Caco-2 (cell line): ENCODE measurements at regions not wholly inside any gene's neighbourhood (a gene's known extent, or its start where the extent isn't known, plus 50 kb on each side); places are given as distances from the start of the nearest gene placed in this dataset.

Experiments used
- BruUV-seq: library from RNA; stranded (reverse); fragments of 400-500 nt; replicated peaks from 2 replicates; lab custom pipeline; 2021; lab: Mats Ljungman, UMichigan
- CTCF ChIA-PET: fragments of 300-600 bp; sonication (Branson Sonifier 250); formaldehyde crosslinking; loops from one replicate; lab custom pipeline; 2022; ENCODE audit warnings: antibody characterized with exemption; lab: Charles Lee
- POLR2A ChIA-PET: fragments of 300-600 bp; sonication (Branson Sonifier 250); formaldehyde crosslinking; loops from one replicate; lab custom pipeline; 2022; ENCODE audit warnings: antibody characterized with exemption; lab: Charles Lee
- DNase-seq, 2 experiments: peaks; one replicate each; pipeline versions ENCODE4 v3.0.0 to v3.0.0-alpha.2; 2020 to 2022
- H3K27me3 ChIP-seq: replicated peaks from 2 replicates; pipeline ENCODE4 v1.6.0; 2011; ENCODE audit warnings: low read length; ENCODE audit not compliant: control insufficient read depth, insufficient read depth
- H3K36me3 ChIP-seq: 2 replicates; pipeline ENCODE4 v1.5.1; 2011; ENCODE audit warnings: low read length; ENCODE audit not compliant: control insufficient read depth, insufficient read depth
- H3K4me1 ChIP-seq: fragments of 250-450 bp; sonication (Bioruptor Pico); 2 replicates; pipeline ENCODE4 v1.5.1; 2020; ENCODE audit warnings: mild to moderate bottlenecking
- H3K4me3 ChIP-seq: 2 replicates; pipeline ENCODE4 v1.5.1; 2011; ENCODE audit warnings: low read depth, mild to moderate bottlenecking, control low read depth, low read length
- H3K9me3 ChIP-seq: fragments of 250-450 bp; sonication (Bioruptor Pico); 2 replicates; pipeline ENCODE4 v1.5.1; 2020; ENCODE audit warnings: mild to moderate bottlenecking, moderate library complexity
- H3K27ac Mint-ChIP-seq: one replicate; pipeline ENCODE4 v1.8.0; 2022; ENCODE audit warnings: mixed read lengths; ENCODE audit not compliant: unreplicated experiment
- H3K27me3 Mint-ChIP-seq: one replicate; pipeline ENCODE4 v1.8.0; 2022; ENCODE audit warnings: mixed read lengths; ENCODE audit not compliant: insufficient read depth, unreplicated experiment
- H3K36me3 Mint-ChIP-seq: one replicate; pipeline ENCODE4 v1.8.0; 2022; ENCODE audit warnings: mild to moderate bottlenecking, mixed read lengths; ENCODE audit not compliant: insufficient read depth, unreplicated experiment
- H3K4me1 Mint-ChIP-seq: one replicate; pipeline ENCODE4 v1.8.0; 2022; ENCODE audit warnings: low read depth, mixed read lengths; ENCODE audit not compliant: unreplicated experiment
- H3K4me3 Mint-ChIP-seq: one replicate; pipeline ENCODE4 v1.8.0; 2022; ENCODE audit warnings: mild to moderate bottlenecking, moderate library complexity, mixed read lengths; ENCODE audit not compliant: unreplicated experiment
- H3K9me3 Mint-ChIP-seq: one replicate; pipeline ENCODE4 v1.8.0; 2022; ENCODE audit warnings: mixed read lengths; ENCODE audit not compliant: unreplicated experiment
- CTCF ChIP-seq, 2 experiments: fragments of 200-600 bp in 1 of 2; IDR thresholded peaks; 1 replicate in 1 of 2; 2 replicates in 1 of 2; pipeline versions ENCODE4 v1.5.1 to v1.8.0; 2011 to 2022; ENCODE audit warnings: antibody characterized with exemption in 1 of 2, control low read depth in 1 of 2, inconsistent platforms in 1 of 2, low read depth in 1 of 2, low read length in 1 of 2, mild to moderate bottlenecking in 1 of 2, moderate library complexity in 1 of 2; ENCODE audit not compliant: insufficient read depth in 1 of 2, severe bottlenecking in 1 of 2, unreplicated experiment in 1 of 2
- intact Hi-C: fragments of 100-400 bp; cut with micrococcal nuclease; formaldehyde crosslinking; loops from one replicate; pipeline ENCODE4 v1.10.0; 2022; ENCODE audit not compliant: unreplicated experiment

- peaks cover 9% of the 10 kb centered on the region for H3K27me3 Mint-ChIP-seq
- DNase-seq, result no peak
- no peaks in the 10 kb centered on the region for H3K36me3 Mint-ChIP-seq
- H3K27me3 ChIP-seq, result no peaks in the 10 kb centered on the region
- H3K9me3 ChIP-seq, result no peaks in the 10 kb centered on the region
- POLR2A ChIA-PET, result no interaction called here
- intact Hi-C loops, result no loop called here
- H3K9me3 Mint-ChIP-seq, result no peaks in the 10 kb centered on the region
- H3K4me3 Mint-ChIP-seq, result no peak overlapping the region
- no peaks in the 10 kb centered on the region for H3K36me3 ChIP-seq
- BruUV-seq, result no TSS peak
- H3K4me1 ChIP-seq, result no peaks in the 10 kb centered on the region
- H3K27ac Mint-ChIP-seq, result no peak overlapping the region
- H3K4me1 Mint-ChIP-seq, result no peaks in the 10 kb centered on the region
- CTCF ChIA-PET, result no interaction called here
- no peak for TF ChIP-seq CTCF (IDR thresholded peaks at IDR 0.05; ENCODE audit: insufficient read depth in 1 of 2, low read depth in 1 of 2, low read length in 1 of 2, severe bottlenecking in 1 of 2, unreplicated experiment in 1 of 2)
- no peak overlapping the region for H3K4me3 ChIP-seq
These were observed 474.0 kb downstream of the SOCS6 start for GRCh38 chr18:70762812-70763211.

- DNase-seq, result no peak
- BruUV-seq, result no TSS peak
- Histone ChIP-seq H3K4me1 (no peaks in the 10 kb centered on the region), H3K36me3 (no peaks in the 10 kb centered on the region), H3K9me3 (no peaks in the 10 kb centered on the region), H3K27me3 (no peaks in the 10 kb centered on the region), H3K4me3 (no peak overlapping the region)
- Mint-ChIP-seq H3K4me1 (no peaks in the 10 kb centered on the region), H3K27me3 (peaks cover 11% of the 10 kb centered on the region), H3K4me3 (no peak overlapping the region), H3K9me3 (no peaks in the 10 kb centered on the region), H3K27ac (no peak overlapping the region), H3K36me3 (no peaks in the 10 kb centered on the region)
- CTCF ChIA-PET, result no interaction called here
- POLR2A ChIA-PET, result no interaction called here
- intact Hi-C loops, result no loop called here
- no peak for TF ChIP-seq CTCF (IDR thresholded peaks at IDR 0.05; ENCODE audit: insufficient read depth in 1 of 2, low read depth in 1 of 2, low read length in 1 of 2, severe bottlenecking in 1 of 2, unreplicated experiment in 1 of 2)
These were observed 469.9 kb downstream of the SOCS6 start for GRCh38 chr18:70758780-70759179.

- intact Hi-C loops, result no loop called here
- TF ChIP-seq CTCF (IDR thresholded peaks at IDR 0.05; ENCODE audit: insufficient read depth in 1 of 2, low read depth in 1 of 2, low read length in 1 of 2, severe bottlenecking in 1 of 2, unreplicated experiment in 1 of 2), result no peak
- Histone ChIP-seq H3K9me3 (no peaks in the 10 kb centered on the region), H3K4me3 (no peak overlapping the region), H3K4me1 (no peaks in the 10 kb centered on the region), H3K27me3 (no peaks in the 10 kb centered on the region), H3K36me3 (no peaks in the 10 kb centered on the region)
- Mint-ChIP-seq H3K27ac (no peak overlapping the region), H3K27me3 (peaks cover 10% of the 10 kb centered on the region), H3K36me3 (no peaks in the 10 kb centered on the region), H3K4me3 (no peak overlapping the region), H3K9me3 (peaks cover 10% of the 10 kb centered on the region), H3K4me1 (no peaks in the 10 kb centered on the region)
- ChIA-PET CTCF (no interaction called here), POLR2A (no interaction called here)
- DNase-seq, result no peak
- no TSS peak for BruUV-seq
These were observed 465.6 kb downstream of the SOCS6 start for GRCh38 chr18:70754486-70754885.
